ENCODE measurements at regions not wholly inside any gene's neighbourhood (a gene's known extent, or its start where the extent isn't known, plus 50 kb on each side); places are given as distances from the start of the nearest gene placed in this dataset.

DNA sequence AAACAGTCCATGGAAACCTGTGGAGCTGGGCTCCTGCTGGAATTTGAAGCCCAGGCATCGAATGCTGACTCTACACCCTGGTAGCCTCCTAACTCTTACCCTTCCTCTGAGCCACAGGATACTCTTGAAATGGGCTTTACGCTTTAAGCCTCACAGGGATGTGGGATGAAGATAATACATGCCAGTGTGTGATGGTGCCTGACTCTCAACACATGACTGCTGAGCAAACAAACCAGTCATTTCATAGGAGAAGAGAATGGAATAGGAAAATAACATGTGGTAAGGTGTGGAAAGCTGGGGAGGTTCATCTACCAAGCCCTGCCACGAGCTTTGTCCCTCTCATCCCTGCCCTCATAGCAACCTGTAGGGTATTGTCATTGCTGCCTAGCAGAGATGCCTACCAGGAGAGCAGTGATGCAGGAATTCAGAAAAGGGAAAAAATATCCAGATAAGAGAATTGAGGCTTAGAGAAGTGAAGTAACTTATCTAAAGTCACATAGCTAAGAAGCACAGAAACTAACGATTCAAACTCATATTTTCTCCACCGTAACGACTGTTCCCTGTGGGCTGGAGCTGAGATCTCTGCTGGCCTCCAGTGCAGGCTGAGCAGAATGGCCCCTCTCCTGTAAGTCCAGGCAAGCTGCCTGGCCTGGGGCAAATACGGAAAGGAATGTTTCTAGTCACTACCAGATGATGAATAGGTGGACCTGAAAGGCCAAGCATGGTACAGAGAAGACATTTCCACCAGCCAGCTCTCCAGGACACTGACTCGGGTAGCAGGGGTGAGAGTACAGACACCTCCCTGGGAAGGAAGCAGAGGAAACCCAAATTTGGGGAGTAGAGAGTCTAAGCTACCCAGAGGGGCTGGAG, 90.2 kb upstream of the DUSP5 start:
- TF ChIP-seq, protein P1, sequence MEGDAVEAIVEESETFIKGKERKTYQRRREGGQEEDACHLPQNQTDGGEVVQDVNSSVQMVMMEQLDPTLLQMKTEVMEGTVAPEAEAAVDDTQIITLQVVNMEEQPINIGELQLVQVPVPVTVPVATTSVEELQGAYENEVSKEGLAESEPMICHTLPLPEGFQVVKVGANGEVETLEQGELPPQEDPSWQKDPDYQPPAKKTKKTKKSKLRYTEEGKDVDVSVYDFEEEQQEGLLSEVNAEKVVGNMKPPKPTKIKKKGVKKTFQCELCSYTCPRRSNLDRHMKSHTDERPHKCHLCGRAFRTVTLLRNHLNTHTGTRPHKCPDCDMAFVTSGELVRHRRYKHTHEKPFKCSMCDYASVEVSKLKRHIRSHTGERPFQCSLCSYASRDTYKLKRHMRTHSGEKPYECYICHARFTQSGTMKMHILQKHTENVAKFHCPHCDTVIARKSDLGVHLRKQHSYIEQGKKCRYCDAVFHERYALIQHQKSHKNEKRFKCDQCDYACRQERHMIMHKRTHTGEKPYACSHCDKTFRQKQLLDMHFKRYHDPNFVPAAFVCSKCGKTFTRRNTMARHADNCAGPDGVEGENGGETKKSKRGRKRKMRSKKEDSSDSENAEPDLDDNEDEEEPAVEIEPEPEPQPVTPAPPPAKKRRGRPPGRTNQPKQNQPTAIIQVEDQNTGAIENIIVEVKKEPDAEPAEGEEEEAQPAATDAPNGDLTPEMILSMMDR (IDR thresholded peaks at IDR 0.05) = no peak
- no peak for TF ChIP-seq POLR2A (IDR thresholded peaks at IDR 0.05)
